Upper lobe of right lung (tissue), 1 donor: ENCODE measurements at regions not wholly inside any gene's neighbourhood (a gene's known extent, or its start where the extent isn't known, plus 50 kb on each side); places are given as distances from the start of the nearest gene placed in this dataset.
"Not testable (repeated sequence)": the region's sequence is repeated elsewhere in the genome, so short reads cannot be mapped to it uniquely, and the experiment has no call there.

Source experiments
- ATAC-seq: fragments of 200-7000 bp; cut with Tn5 transposase; one replicate; pipeline ENCODE4 v1.9.1; 2020; ENCODE audit warnings: mild to moderate bottlenecking, moderate library complexity
- DNase-seq: peaks from one replicate; pipeline ENCODE4 v3.0.0-alpha.2; 2020
- H3K27ac ChIP-seq: fragments of 200-600 bp; one replicate; pipeline ENCODE4 v1.8.0; 2022
- H3K27me3 ChIP-seq: fragments of 200-600 bp; one replicate; pipeline ENCODE4 v1.8.0; 2022; ENCODE audit warnings: mild to moderate bottlenecking
- H3K36me3 ChIP-seq: fragments of 200-600 bp; one replicate; pipeline ENCODE4 v1.8.0; 2022
- H3K4me1 ChIP-seq: fragments of 200-600 bp; one replicate; pipeline ENCODE4 v1.8.0; 2022
- H3K4me3 ChIP-seq: fragments of 200-600 bp; one replicate; pipeline ENCODE4 v1.8.0; 2022; ENCODE audit warnings: mild to moderate bottlenecking
- H3K9me3 ChIP-seq: fragments of 200-600 bp; one replicate; pipeline ENCODE4 v1.8.0; 2022
- CTCF ChIP-seq: fragments of 200-600 bp; IDR thresholded peaks from one replicate; pipeline ENCODE4 v1.8.0; 2022; ENCODE audit warnings: antibody characterized with exemption
- intact Hi-C: fragments of 100-400 bp; cut with DNase I; formaldehyde crosslinking; loops from one replicate; pipeline ENCODE4 v1.11.0; 2022
- donor health status: DM: no; HTN: yes; CAD: no; lungs with severe emphysema.

- H3K4me1 ChIP-seq = no peaks in the 10 kb centered on the region
- no peak overlapping the region for H3K4me3 ChIP-seq
- no peak overlapping the region for H3K27ac ChIP-seq
- intact Hi-C loops = no loop called here
- no peaks in the 10 kb centered on the region for H3K36me3 ChIP-seq
- ATAC-seq (no peak), DNase-seq (no peak)
- no peaks in the 10 kb centered on the region for H3K27me3 ChIP-seq
- no peaks in the 10 kb centered on the region for H3K9me3 ChIP-seq
- no peak for TF ChIP-seq CTCF
These were observed 62.9 kb upstream of the IPO5 start for GRCh38 chr13:97890573-97890972.

GRCh38 chr13:97891964-97892363, 61.5 kb upstream of the IPO5 start:
- H3K27me3 ChIP-seq, H3K27ac ChIP-seq, DNase-seq, H3K36me3 ChIP-seq, ATAC-seq, H3K4me1 ChIP-seq, intact Hi-C loops, H3K9me3 ChIP-seq, H3K4me3 ChIP-seq: not testable (repeated sequence)

GRCh38 chr13:97892717-97893116, 60.8 kb upstream of the IPO5 start:
- intact Hi-C loops = no loop called here
- ATAC-seq (no peak), DNase-seq (no peak)
- no peak overlapping the region for H3K4me3 ChIP-seq
- no peaks in the 10 kb centered on the region for H3K36me3 ChIP-seq
- no peaks in the 10 kb centered on the region for H3K9me3 ChIP-seq
- no peaks in the 10 kb centered on the region for H3K4me1 ChIP-seq
- no peak for TF ChIP-seq CTCF
- H3K27ac ChIP-seq = no peak overlapping the region
- H3K27me3 ChIP-seq = no peaks in the 10 kb centered on the region

- Histone ChIP-seq H3K4me3 (no peak overlapping the region), H3K27ac (no peak overlapping the region), H3K27me3 (no peaks in the 10 kb centered on the region), H3K36me3 (no peaks in the 10 kb centered on the region), H3K9me3 (no peaks in the 10 kb centered on the region), H3K4me1 (no peaks in the 10 kb centered on the region)
- ATAC-seq (no peak), DNase-seq (no peak)
- intact Hi-C loops = no loop called here
- no peak for TF ChIP-seq CTCF
These were observed 58.1 kb upstream of the IPO5 start for GRCh38 chr13:97895383-97895782.

GRCh38 chr13:97896446-97896845, 57.0 kb upstream of the IPO5 start:
- no peaks in the 10 kb centered on the region for H3K36me3 ChIP-seq
- no peak for TF ChIP-seq CTCF

GRCh38 chr13:97901716-97902115, 51.8 kb upstream of the IPO5 start:
- Histone ChIP-seq H3K9me3 (no peaks in the 10 kb centered on the region), H3K4me1 (no peaks in the 10 kb centered on the region), H3K36me3 (no peaks in the 10 kb centered on the region), H3K4me3 (no peak overlapping the region), H3K27ac (no peak overlapping the region), H3K27me3 (no peaks in the 10 kb centered on the region)
- TF ChIP-seq CTCF = no peak
- no peak for DNase-seq
- intact Hi-C loops = no loop called here
- ATAC-seq = no peak

More at GRCh38 chr13:97896446-97896845, 57.0 kb upstream of the IPO5 start:
- H3K27me3 ChIP-seq = no peaks in the 10 kb centered on the region
- DNase-seq = no peak
- H3K4me1 ChIP-seq = no peaks in the 10 kb centered on the region
- no peak for ATAC-seq
- no peak overlapping the region for H3K27ac ChIP-seq
- H3K9me3 ChIP-seq = no peaks in the 10 kb centered on the region
- intact Hi-C loops = no loop called here
- H3K4me3 ChIP-seq = no peak overlapping the region
